ENCODE measurements at regions not wholly inside any gene's neighbourhood (a gene's known extent, or its start where the extent isn't known, plus 50 kb on each side); places are given as distances from the start of the nearest gene placed in this dataset.

- no peak for DNase-seq (ENCODE audit: low read depth)
- Histone ChIP-seq H3K27me3 (ENCODE audit: control insufficient read depth, insufficient read depth, low read length) (no peaks in the 10 kb centered on the region; the same call in 1 of the 2 replicates), H3K36me3 (ENCODE audit: control insufficient read depth, insufficient read depth, low read length) (no peaks in the 10 kb centered on the region), H3K4me3 (ENCODE audit: low read depth, low read length) (no peak overlapping the region)
- ChIA-PET POLR2A (no interaction called here), CTCF (no interaction called here)
- no peak for TF ChIP-seq CTCF (IDR thresholded peaks at IDR 0.05; ENCODE audit: insufficient read depth, low read depth, low read length)
Measured at GRCh38 chr12:72191761-72192160, 80.4 kb upstream of the TRHDE start.

GRCh38 chr12:72197790-72198189, 74.4 kb upstream of the TRHDE start:
- ChIA-PET CTCF (no interaction called here), POLR2A (no interaction called here)
- Histone ChIP-seq H3K36me3 (ENCODE audit: control insufficient read depth, insufficient read depth, low read length) (no peaks in the 10 kb centered on the region), H3K27me3 (ENCODE audit: control insufficient read depth, insufficient read depth, low read length) (no peaks in the 10 kb centered on the region; the same call in 1 of the 2 replicates), H3K4me3 (ENCODE audit: low read depth, low read length) (no peak overlapping the region)
- TF ChIP-seq CTCF (IDR thresholded peaks at IDR 0.05; ENCODE audit: insufficient read depth, low read depth, low read length): no peak
- DNase-seq (ENCODE audit: low read depth): no peak

GRCh38 chr12:72201457-72201856, 70.7 kb upstream of the TRHDE start:
- TF ChIP-seq CTCF (IDR thresholded peaks at IDR 0.05; ENCODE audit: insufficient read depth, low read depth, low read length): no peak
- CTCF ChIA-PET: no interaction called here
- POLR2A ChIA-PET: no interaction called here
- no peak for DNase-seq (ENCODE audit: low read depth)
- Histone ChIP-seq H3K27me3 (ENCODE audit: control insufficient read depth, insufficient read depth, low read length) (no peaks in the 10 kb centered on the region), H3K36me3 (ENCODE audit: control insufficient read depth, insufficient read depth, low read length) (no peaks in the 10 kb centered on the region), H3K4me3 (ENCODE audit: low read depth, low read length) (no peak overlapping the region)

GRCh38 chr12:72203764-72204335, 68.3 kb upstream of the TRHDE start:
- no peak for DNase-seq (ENCODE audit: low read depth)
- H3K27me3 ChIP-seq (ENCODE audit: control insufficient read depth, insufficient read depth, low read length): no peaks in the 10 kb centered on the region
- CTCF ChIA-PET: interaction anchor here (0.7 kb wide), 1 partner anchor 12 kb away, joined by 3 read pairs; no protein-coding TSS in a partner anchor
- TF ChIP-seq CTCF (IDR thresholded peaks at IDR 0.05; ENCODE audit: insufficient read depth, low read depth, low read length): no peak
- H3K36me3 ChIP-seq (ENCODE audit: control insufficient read depth, insufficient read depth, low read length): no peaks in the 10 kb centered on the region
- no peak overlapping the region for H3K4me3 ChIP-seq (ENCODE audit: low read depth, low read length)
- POLR2A ChIA-PET: no interaction called here

GRCh38 chr12:72207079-72207478, 65.1 kb upstream of the TRHDE start:
- Histone ChIP-seq H3K27me3 (ENCODE audit: control insufficient read depth, insufficient read depth, low read length) (no peaks in the 10 kb centered on the region), H3K36me3 (ENCODE audit: control insufficient read depth, insufficient read depth, low read length) (no peaks in the 10 kb centered on the region), H3K4me3 (ENCODE audit: low read depth, low read length) (no peak overlapping the region)
- DNase-seq (ENCODE audit: low read depth): no peak
- POLR2A ChIA-PET: interaction anchor here (0.5 kb wide), 1 partner anchor 14 kb away, joined by 5 read pairs; no protein-coding TSS in a partner anchor
- no peak for TF ChIP-seq CTCF (IDR thresholded peaks at IDR 0.05; ENCODE audit: insufficient read depth, low read depth, low read length)
- CTCF ChIA-PET: no interaction called here

Data from BJ (cell line).